ENCODE measurements at regions not wholly inside any gene's neighbourhood (a gene's known extent, or its start where the extent isn't known, plus 50 kb on each side); places are given as distances from the start of the nearest gene placed in this dataset.

GRCh38 chr6:6737671-6738070, 149.2 kb downstream of the LY86 start (continued):
- no peak for TF ChIP-seq REST (IDR thresholded peaks at IDR 0.05; ENCODE audit: unreplicated experiment)
- TF ChIP-seq ZNF331 (CRISPR knock-in tag; IDR thresholded peaks at IDR 0.05; ENCODE audit: low read depth): no peak
- TF ChIP-seq, protein P1, sequence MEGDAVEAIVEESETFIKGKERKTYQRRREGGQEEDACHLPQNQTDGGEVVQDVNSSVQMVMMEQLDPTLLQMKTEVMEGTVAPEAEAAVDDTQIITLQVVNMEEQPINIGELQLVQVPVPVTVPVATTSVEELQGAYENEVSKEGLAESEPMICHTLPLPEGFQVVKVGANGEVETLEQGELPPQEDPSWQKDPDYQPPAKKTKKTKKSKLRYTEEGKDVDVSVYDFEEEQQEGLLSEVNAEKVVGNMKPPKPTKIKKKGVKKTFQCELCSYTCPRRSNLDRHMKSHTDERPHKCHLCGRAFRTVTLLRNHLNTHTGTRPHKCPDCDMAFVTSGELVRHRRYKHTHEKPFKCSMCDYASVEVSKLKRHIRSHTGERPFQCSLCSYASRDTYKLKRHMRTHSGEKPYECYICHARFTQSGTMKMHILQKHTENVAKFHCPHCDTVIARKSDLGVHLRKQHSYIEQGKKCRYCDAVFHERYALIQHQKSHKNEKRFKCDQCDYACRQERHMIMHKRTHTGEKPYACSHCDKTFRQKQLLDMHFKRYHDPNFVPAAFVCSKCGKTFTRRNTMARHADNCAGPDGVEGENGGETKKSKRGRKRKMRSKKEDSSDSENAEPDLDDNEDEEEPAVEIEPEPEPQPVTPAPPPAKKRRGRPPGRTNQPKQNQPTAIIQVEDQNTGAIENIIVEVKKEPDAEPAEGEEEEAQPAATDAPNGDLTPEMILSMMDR (conservative IDR thresholded peaks at IDR 0.05; ENCODE audit: low read depth in 2 of 2): no peak
- TF ChIP-seq ZNF114 (CRISPR knock-in tag; IDR thresholded peaks at IDR 0.05): no peak
- TF ChIP-seq EZH2 (IDR thresholded peaks at IDR 0.05; ENCODE audit: low read depth, unreplicated experiment): no peak

- H3K36me3 Mint-ChIP-seq (ENCODE audit: low read depth): no peaks in the 10 kb centered on the region
- no peaks in the 10 kb centered on the region for H3K27me3 Mint-ChIP-seq (ENCODE audit: insufficient read depth, low read depth, poor library complexity)
- no peaks in the 10 kb centered on the region for H3K79me2 ChIP-seq (replicated peaks; ENCODE audit: insufficient read depth)
- 0 out of 2 replicates have a peak, but pooled peaks cover 4% of the 10 kb centered on the region for H3K9me2 ChIP-seq (ENCODE audit: insufficient read depth)
- H3K27ac ChIP-seq (ENCODE audit: low read depth): no peak overlapping the region
- no peaks in the 10 kb centered on the region for H3F3A ChIP-seq (replicated peaks; ENCODE audit: low read depth)
- no peak overlapping the region for H3K4me2 ChIP-seq
- ATAC-seq (no peak), DNase-seq (ENCODE audit: low spot score) (no peak)
- no peak overlapping the region for H3K4me3 Mint-ChIP-seq
- peaks cover 30% of the 10 kb centered on the region for H3K4me1 Mint-ChIP-seq
- H3K27me3 ChIP-seq (ENCODE audit: insufficient read depth): no peaks in the 10 kb centered on the region
- no peak overlapping the region for H3K27ac Mint-ChIP-seq
- H3K9me3 Mint-ChIP-seq: no peaks in the 10 kb centered on the region
- H3K36me3 ChIP-seq (ENCODE audit: insufficient read depth): no peaks in the 10 kb centered on the region
- H3K4me3 ChIP-seq: no peak overlapping the region
- no peaks in the 10 kb centered on the region for H4K20me1 ChIP-seq (replicated peaks; ENCODE audit: insufficient read depth)
- H2AFZ ChIP-seq: 0 out of 2 replicates have a peak overlapping the region, but pooled peaks have one; percentile 100
- peaks cover 15% of the 10 kb centered on the region; the same call in 1 of the 2 replicates for H3K4me1 ChIP-seq (ENCODE audit: insufficient read depth)
- TF ChIP-seq EZH2phosphoT487 (IDR thresholded peaks at IDR 0.05; ENCODE audit: unreplicated experiment) (no peak), ZNF114 (CRISPR knock-in tag; IDR thresholded peaks at IDR 0.05) (no peak), REST (IDR thresholded peaks at IDR 0.05; ENCODE audit: unreplicated experiment) (no peak), NANOG (IDR thresholded peaks at IDR 0.05; ENCODE audit: borderline replicate concordance) (no peak), POLR2AphosphoS5 (IDR thresholded peaks at IDR 0.05; ENCODE audit: low read depth) (no peak), CREB1 (CRISPR knock-in tag; IDR thresholded peaks at IDR 0.05; ENCODE audit: low read depth) (no peak), ZNF462 (CRISPR knock-in tag; IDR thresholded peaks at IDR 0.05) (no peak)
Measured at GRCh38 chr6:6738108-6738507, 149.6 kb downstream of the LY86 start.
